Astrocyte (in vitro differentiated cells and primary cell): ENCODE measurements at regions not wholly inside any gene's neighbourhood (a gene's known extent, or its start where the extent isn't known, plus 50 kb on each side); places are given as distances from the start of the nearest gene placed in this dataset.

Experiments
- DNase-seq: peaks from one replicate; pipeline ENCODE4 v3.0.0-alpha.2; 2010; ENCODE audit warnings: low read depth
- FAIRE-seq: peaks from 2 replicates; lab custom pipeline; 2011; peaks lifted over from hg19 to GRCh38; lab: Jason Lieb, UNC
- H2AFZ ChIP-seq: 2 replicates; pipeline ENCODE4 v1.6.0; 2012; ENCODE audit warnings: low read depth, low read length, inconsistent platforms
- H3K27ac ChIP-seq: 2 replicates; pipeline ENCODE4 v1.5.1; 2011; ENCODE audit warnings: low read depth, low read length, inconsistent platforms
- H3K27me3 ChIP-seq: 2 replicates; pipeline ENCODE4 v1.6.0; 2011; ENCODE audit warnings: low read length, inconsistent platforms; ENCODE audit not compliant: insufficient read depth
- H3K36me3 ChIP-seq: 2 replicates; pipeline ENCODE4 v1.5.1; 2011; ENCODE audit warnings: low read length, inconsistent platforms; ENCODE audit not compliant: insufficient read depth
- H3K4me1 ChIP-seq: 2 replicates; pipeline ENCODE4 v1.5.1; 2011; ENCODE audit warnings: low read length, inconsistent platforms; ENCODE audit not compliant: insufficient read depth
- H3K4me2 ChIP-seq: 2 replicates; pipeline ENCODE4 v1.6.0; 2012; ENCODE audit warnings: low read length, inconsistent platforms
- H3K4me3 ChIP-seq: 2 replicates; pipeline ENCODE4 v1.5.1; 2011; ENCODE audit warnings: low read depth, mild to moderate bottlenecking, low read length, inconsistent platforms; ENCODE audit not compliant: insufficient read depth
- H3K79me2 ChIP-seq: 2 replicates; pipeline ENCODE4 v1.6.0; 2012; ENCODE audit warnings: mild to moderate bottlenecking, low read length, inconsistent platforms; ENCODE audit not compliant: insufficient read depth
- H3K9ac ChIP-seq: 2 replicates; pipeline ENCODE4 v1.6.0; 2012; ENCODE audit warnings: mild to moderate bottlenecking, low read length, inconsistent platforms
- H3K9me3 ChIP-seq: 2 replicates; pipeline ENCODE4 v1.5.1; 2012; ENCODE audit warnings: low read depth, mild to moderate bottlenecking, low read length, inconsistent platforms; ENCODE audit not compliant: insufficient read depth
- H4K20me1 ChIP-seq: 2 replicates; pipeline ENCODE4 v1.6.0; 2012; ENCODE audit warnings: low read length, inconsistent platforms; ENCODE audit not compliant: insufficient read depth
- H3K27ac Mint-ChIP-seq: one replicate; pipeline ENCODE4 v1.8.0; 2021; ENCODE audit warnings: mild to moderate bottlenecking, mixed read lengths; ENCODE audit not compliant: unreplicated experiment
- H3K27me3 Mint-ChIP-seq: one replicate; pipeline ENCODE4 v1.8.0; 2021; ENCODE audit warnings: low read depth, mixed read lengths; ENCODE audit not compliant: unreplicated experiment
- H3K36me3 Mint-ChIP-seq: one replicate; pipeline ENCODE4 v1.8.0; 2021; ENCODE audit warnings: low read depth, mixed read lengths; ENCODE audit not compliant: unreplicated experiment
- H3K4me1 Mint-ChIP-seq: one replicate; pipeline ENCODE4 v1.8.0; 2021; ENCODE audit warnings: low read depth, mixed read lengths; ENCODE audit not compliant: unreplicated experiment
- H3K4me3 Mint-ChIP-seq: one replicate; pipeline ENCODE4 v1.8.0; 2021; ENCODE audit warnings: mild to moderate bottlenecking, moderate library complexity, mixed read lengths; ENCODE audit not compliant: unreplicated experiment
- H3K9me3 Mint-ChIP-seq: one replicate; pipeline ENCODE4 v1.8.0; 2021; ENCODE audit warnings: mild to moderate bottlenecking, mixed read lengths; ENCODE audit not compliant: unreplicated experiment
- CTCF ChIP-seq: IDR thresholded peaks from 2 replicates; pipeline ENCODE4 v1.5.1; 2011; ENCODE audit warnings: low read depth, mild to moderate bottlenecking, inconsistent platforms, low read length, moderate library complexity; ENCODE audit not compliant: insufficient read depth
- EZH2 ChIP-seq: IDR thresholded peaks from 2 replicates; pipeline ENCODE4 v1.6.1; 2012; ENCODE audit warnings: mild to moderate bottlenecking, low read length, inconsistent platforms; ENCODE audit not compliant: insufficient read depth

- no peak overlapping the region for H2AFZ ChIP-seq
- H3K4me3 Mint-ChIP-seq, result no peak overlapping the region
- FAIRE-seq, result no peak
- TF ChIP-seq EZH2 (no peak), CTCF (no peak)
- H3K27me3 Mint-ChIP-seq, result no peaks in the 10 kb centered on the region
- no peak overlapping the region for H3K9ac ChIP-seq
- H3K27me3 ChIP-seq, result no peaks in the 10 kb centered on the region
- H3K9me3 Mint-ChIP-seq, result no peaks in the 10 kb centered on the region
- H3K36me3 ChIP-seq, result no peaks in the 10 kb centered on the region
- no peak overlapping the region for H3K4me2 ChIP-seq
- no peaks in the 10 kb centered on the region for H4K20me1 ChIP-seq
- DNase-seq, result no peak
- no peaks in the 10 kb centered on the region for H3K9me3 ChIP-seq
- H3K27ac ChIP-seq, result no peak overlapping the region
- no peak overlapping the region for H3K4me3 ChIP-seq
- H3K4me1 ChIP-seq, result no peaks in the 10 kb centered on the region
- H3K79me2 ChIP-seq, result no peaks in the 10 kb centered on the region
- H3K4me1 Mint-ChIP-seq, result peaks cover 3% of the 10 kb centered on the region
- H3K27ac Mint-ChIP-seq, result no peak overlapping the region
- H3K36me3 Mint-ChIP-seq, result no peaks in the 10 kb centered on the region
Measured at GRCh38 chr5:51271261-51271660, 112.0 kb upstream of the ISL1 start.

GRCh38 chr5:51273021-51273420, 110.2 kb upstream of the ISL1 start:
- no peaks in the 10 kb centered on the region for H3K36me3 ChIP-seq
- no peaks in the 10 kb centered on the region for H3K36me3 Mint-ChIP-seq
- no peaks in the 10 kb centered on the region for H3K27me3 ChIP-seq
- H3K4me1 ChIP-seq, result no peaks in the 10 kb centered on the region
- H3K4me3 ChIP-seq, result no peak overlapping the region
- H3K27me3 Mint-ChIP-seq, result no peaks in the 10 kb centered on the region
- H3K9ac ChIP-seq, result no peak overlapping the region
- peaks cover 3% of the 10 kb centered on the region for H3K4me1 Mint-ChIP-seq
- no peak overlapping the region for H2AFZ ChIP-seq
- no peaks in the 10 kb centered on the region for H3K79me2 ChIP-seq
- H3K4me2 ChIP-seq, result no peak overlapping the region
- TF ChIP-seq CTCF, result no peak
- TF ChIP-seq EZH2, result no peak
- H3K9me3 ChIP-seq, result no peaks in the 10 kb centered on the region
- DNase-seq (no peak), FAIRE-seq (no peak)
- H3K27ac Mint-ChIP-seq, result no peak overlapping the region
- H3K4me3 Mint-ChIP-seq, result no peak overlapping the region
- no peaks in the 10 kb centered on the region for H4K20me1 ChIP-seq
- no peaks in the 10 kb centered on the region for H3K9me3 Mint-ChIP-seq
- no peak overlapping the region for H3K27ac ChIP-seq

- H3K4me1 Mint-ChIP-seq, result peaks cover 3% of the 10 kb centered on the region
- DNase-seq, result no peak
- H3K79me2 ChIP-seq, result no peaks in the 10 kb centered on the region
Measured at GRCh38 chr5:51273871-51274270, 109.4 kb upstream of the ISL1 start.

More at GRCh38 chr5:51273871-51274270, 109.4 kb upstream of the ISL1 start:
- H3K4me1 ChIP-seq, result no peaks in the 10 kb centered on the region
- H3K4me3 Mint-ChIP-seq, result no peak overlapping the region
- TF ChIP-seq EZH2 (no peak), CTCF (no peak)
- no peaks in the 10 kb centered on the region for H3K27me3 ChIP-seq
- H3K27ac ChIP-seq, result no peak overlapping the region
- H3K36me3 ChIP-seq, result no peaks in the 10 kb centered on the region
- no peaks in the 10 kb centered on the region for H3K9me3 ChIP-seq
- no peaks in the 10 kb centered on the region for H3K27me3 Mint-ChIP-seq
- no peaks in the 10 kb centered on the region for H3K9me3 Mint-ChIP-seq
- H3K4me3 ChIP-seq, result no peak overlapping the region
- no peaks in the 10 kb centered on the region for H3K36me3 Mint-ChIP-seq
- no peak for FAIRE-seq
- H3K27ac Mint-ChIP-seq, result no peak overlapping the region
- H2AFZ ChIP-seq, result no peak overlapping the region
- H4K20me1 ChIP-seq, result no peaks in the 10 kb centered on the region
- H3K4me2 ChIP-seq, result no peak overlapping the region
- no peak overlapping the region for H3K9ac ChIP-seq
